ENCODE measurements at regions not wholly inside any gene's neighbourhood (a gene's known extent, or its start where the extent isn't known, plus 50 kb on each side); places are given as distances from the start of the nearest gene placed in this dataset.

DNA sequence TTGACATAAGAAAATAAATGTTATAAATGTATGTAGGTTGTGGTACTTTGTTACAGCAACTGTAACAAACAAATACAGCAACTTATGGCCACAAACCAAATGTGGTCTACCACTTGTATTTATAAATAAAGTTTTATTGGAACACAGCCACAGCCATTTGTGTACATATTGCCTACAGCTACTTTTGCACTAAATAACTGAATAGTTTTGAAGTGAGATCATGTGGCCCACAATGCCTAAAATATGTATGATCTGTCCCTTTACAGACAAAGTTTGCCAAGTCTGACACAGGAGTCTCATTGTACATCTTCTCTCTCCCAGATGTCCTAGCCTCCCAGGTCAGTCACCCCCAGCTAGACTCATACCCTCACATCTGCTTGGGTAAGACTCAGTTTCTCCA lies 283.6 kb upstream of the PRDM9 start:
- TF ChIP-seq, protein P1, sequence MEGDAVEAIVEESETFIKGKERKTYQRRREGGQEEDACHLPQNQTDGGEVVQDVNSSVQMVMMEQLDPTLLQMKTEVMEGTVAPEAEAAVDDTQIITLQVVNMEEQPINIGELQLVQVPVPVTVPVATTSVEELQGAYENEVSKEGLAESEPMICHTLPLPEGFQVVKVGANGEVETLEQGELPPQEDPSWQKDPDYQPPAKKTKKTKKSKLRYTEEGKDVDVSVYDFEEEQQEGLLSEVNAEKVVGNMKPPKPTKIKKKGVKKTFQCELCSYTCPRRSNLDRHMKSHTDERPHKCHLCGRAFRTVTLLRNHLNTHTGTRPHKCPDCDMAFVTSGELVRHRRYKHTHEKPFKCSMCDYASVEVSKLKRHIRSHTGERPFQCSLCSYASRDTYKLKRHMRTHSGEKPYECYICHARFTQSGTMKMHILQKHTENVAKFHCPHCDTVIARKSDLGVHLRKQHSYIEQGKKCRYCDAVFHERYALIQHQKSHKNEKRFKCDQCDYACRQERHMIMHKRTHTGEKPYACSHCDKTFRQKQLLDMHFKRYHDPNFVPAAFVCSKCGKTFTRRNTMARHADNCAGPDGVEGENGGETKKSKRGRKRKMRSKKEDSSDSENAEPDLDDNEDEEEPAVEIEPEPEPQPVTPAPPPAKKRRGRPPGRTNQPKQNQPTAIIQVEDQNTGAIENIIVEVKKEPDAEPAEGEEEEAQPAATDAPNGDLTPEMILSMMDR (IDR thresholded peaks at IDR 0.05), result no peak
- no peak for TF ChIP-seq POLR2A (IDR thresholded peaks at IDR 0.05)

Measured in body of pancreas (tissue), 4 donors.